NCI-H1694 (cell line): ENCODE measurements at regions not wholly inside any gene's neighbourhood (a gene's known extent, or its start where the extent isn't known, plus 50 kb on each side); places are given as distances from the start of the nearest gene placed in this dataset.
A peak's percentile ranks its signal among the peaks of the same experiment; 100 is the strongest.
"Not testable (repeated sequence)": the region's sequence is repeated elsewhere in the genome, so short reads cannot be mapped to it uniquely, and the experiment has no call there.

Experiments
- DNase-seq: peaks from one replicate; lab custom pipeline; 2025; lab: John Stamatoyannopoulos, UW

- DNase-seq = peak; percentile 1
These were observed 159.5 kb downstream of the PLK2 start for GRCh38 chr5:58300346-58300895.

DNA sequence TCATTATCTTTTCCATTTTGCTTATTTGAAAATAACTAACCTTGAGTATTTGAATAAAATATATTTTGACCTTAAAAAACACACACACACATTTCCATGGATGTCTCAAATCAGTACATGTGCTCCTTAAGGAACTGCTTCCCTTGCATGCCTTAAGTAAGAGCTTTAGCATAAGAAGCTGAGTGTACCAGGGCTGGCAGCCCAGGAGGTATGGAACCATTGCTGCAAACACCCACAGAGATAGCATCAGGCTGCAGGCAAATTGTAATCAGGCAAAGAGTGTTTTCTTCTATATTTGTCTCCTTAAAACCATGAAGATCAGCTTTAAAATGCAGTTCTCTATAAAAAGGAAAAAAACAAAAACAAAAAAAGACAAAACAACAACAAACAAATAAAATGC is 160.6 kb downstream of the PLK2 start:
- no peak for DNase-seq

- no peak for DNase-seq
These were observed 165.1 kb downstream of the PLK2 start for GRCh38 chr5:58294598-58295305.

- DNase-seq = not testable (repeated sequence)
These were observed 171.6 kb downstream of the PLK2 start for GRCh38 chr5:58288275-58288674.

- DNase-seq = no peak
These were observed 173.1 kb downstream of the PLK2 start for GRCh38 chr5:58286741-58287140.

GRCh38 chr5:58285900-58286299 is 174.0 kb downstream of the PLK2 start:
- DNase-seq = no peak

DNA sequence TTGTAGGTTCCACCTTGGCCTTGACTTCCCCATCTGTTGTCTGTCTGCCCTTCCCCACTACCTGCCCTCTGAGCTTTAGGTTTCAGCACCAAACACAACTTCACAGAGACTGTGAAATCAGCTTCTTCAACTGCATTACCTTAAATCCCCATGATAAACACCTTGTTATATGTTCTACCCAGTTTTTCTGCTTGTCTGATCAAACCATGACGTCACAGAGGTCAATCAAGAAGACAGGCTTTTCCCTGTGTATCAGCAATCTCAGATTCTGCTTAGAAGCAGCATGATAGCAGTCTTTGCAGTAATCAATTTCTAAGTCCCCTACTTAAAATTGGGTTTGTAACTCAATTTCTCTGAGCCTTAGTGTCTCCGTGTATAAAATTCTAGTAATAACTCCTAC is 175.0 kb downstream of the PLK2 start:
- DNase-seq = no peak

GRCh38 chr5:58281189-58281588 is 178.7 kb downstream of the PLK2 start:
- no peak for DNase-seq

DNA sequence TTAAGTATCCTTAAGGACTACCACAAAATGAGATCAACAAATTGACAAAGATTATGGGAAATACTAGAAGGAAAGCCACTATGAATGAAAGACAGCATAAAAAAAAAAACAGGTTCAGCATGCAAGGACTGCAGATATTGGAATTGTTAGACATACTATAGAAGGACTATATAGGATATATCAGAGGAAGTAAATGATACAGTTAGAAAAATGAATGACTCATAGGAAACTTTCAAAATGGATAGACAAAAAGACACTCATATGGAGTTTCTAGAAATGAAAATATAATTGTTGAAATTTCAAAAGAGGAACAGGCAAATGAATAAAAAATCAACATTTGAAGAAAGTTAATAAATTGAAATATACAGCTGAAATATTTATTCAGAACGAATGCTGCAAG is 180.6 kb downstream of the PLK2 start:
- no peak for DNase-seq

DNA sequence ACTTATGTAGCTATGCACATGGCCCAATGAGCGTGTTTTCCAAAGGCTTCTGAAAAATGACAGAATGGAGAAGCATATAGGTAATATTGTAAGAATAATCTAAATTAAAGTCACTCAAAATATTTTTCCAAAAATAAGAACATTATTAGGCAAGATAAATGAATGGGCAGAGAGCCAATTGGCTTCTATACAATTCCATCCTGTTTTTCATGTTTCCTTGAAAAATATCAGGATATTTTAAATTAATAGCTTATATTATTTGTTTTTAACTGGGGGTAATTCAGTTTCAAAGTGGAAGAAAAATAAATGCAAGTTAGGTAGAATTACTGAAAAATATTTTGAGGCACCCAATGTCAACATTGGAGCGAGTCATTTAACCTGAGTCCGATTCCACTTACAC is 183.5 kb downstream of the PLK2 start:
- DNase-seq = no peak

DNA sequence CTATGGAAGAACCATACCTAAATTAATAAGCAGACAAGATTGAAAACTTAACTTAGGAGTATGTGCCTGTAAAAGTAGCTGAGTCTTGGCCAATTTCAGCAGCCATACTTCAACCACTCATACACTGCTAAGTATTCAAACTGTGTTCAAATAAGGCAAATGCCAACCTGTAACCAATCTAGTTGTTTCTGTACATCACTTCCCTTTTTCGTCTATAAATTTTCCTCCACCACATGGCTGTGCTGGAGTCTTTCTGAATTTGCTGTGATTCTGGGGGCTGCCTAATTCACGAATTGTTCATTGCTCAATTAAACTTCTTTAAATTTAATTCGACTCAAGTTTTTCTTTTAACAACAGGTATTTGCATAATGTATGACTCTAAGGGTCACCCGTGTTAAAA is 184.4 kb downstream of the PLK2 start:
- no peak for DNase-seq

DNA sequence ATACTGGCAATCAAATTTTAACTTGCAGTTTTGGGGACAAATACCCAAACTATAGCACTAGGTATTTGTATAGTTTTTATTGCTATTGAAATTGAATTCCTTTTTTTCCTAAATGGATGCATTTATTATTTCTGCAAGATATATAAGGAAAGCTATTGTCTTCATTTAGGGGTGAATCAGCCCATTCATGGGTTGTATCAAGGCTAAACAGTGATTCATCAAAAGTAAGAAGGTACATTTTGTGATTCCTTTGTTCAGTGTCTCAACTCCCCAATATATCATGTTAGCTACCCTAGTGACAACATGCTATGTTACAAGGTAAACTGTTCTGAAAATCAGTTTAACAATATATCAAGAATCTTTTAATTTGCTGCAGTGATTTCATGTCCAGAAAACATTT is 185.7 kb downstream of the PLK2 start:
- DNase-seq = no peak

DNA sequence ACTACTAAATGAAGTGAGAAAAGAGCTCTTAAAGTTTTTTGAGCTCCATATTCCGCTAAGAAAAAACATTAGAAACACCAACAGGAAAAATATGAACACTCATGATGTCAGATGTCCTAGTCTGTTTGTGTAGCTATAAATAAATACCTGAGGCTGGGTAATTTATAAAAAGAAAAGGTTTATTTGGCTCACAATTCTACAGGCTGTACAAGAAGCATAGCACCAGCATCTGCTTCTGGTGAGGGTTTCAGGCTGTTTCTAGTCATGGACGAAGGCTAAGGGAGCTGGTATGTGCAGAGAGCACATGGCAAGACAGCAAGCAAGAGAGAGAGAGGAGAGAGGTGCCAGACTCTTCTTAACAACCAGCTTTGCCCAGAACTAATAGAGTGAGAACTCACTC is 186.2 kb downstream of the PLK2 start:
- no peak for DNase-seq

DNA sequence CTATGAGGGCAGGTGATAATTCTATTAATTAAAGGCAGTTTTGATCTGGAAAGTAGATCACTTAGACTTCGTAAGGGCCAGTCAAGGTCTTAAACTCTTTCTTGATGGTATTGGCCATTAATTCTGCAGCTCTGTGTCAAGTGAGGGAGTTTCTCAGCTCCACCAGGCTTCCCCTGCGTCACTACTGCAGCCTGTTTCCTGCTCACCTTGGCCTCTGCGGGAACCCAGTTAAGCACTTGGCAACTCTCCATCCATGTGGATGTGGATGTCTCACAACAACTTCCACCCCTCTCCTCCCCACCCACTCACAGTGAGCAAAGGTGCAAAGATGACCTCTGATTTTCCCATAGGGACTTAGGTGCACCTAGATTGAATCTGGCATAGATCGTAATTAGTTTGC is 191.6 kb downstream of the PLK2 start:
- no peak for DNase-seq

GRCh38 chr5:58266402-58266801 is 193.5 kb downstream of the PLK2 start:
- DNase-seq = no peak

GRCh38 chr5:58265246-58265930 is 194.5 kb downstream of the PLK2 start:
- DNase-seq = no peak

GRCh38 chr5:58264276-58264675 is 195.6 kb downstream of the PLK2 start:
- DNase-seq = no peak

GRCh38 chr5:58263296-58263695 is 196.6 kb downstream of the PLK2 start:
- no peak for DNase-seq

- DNase-seq = no peak
These were observed 197.7 kb downstream of the PLK2 start for GRCh38 chr5:58262226-58262625.

DNA sequence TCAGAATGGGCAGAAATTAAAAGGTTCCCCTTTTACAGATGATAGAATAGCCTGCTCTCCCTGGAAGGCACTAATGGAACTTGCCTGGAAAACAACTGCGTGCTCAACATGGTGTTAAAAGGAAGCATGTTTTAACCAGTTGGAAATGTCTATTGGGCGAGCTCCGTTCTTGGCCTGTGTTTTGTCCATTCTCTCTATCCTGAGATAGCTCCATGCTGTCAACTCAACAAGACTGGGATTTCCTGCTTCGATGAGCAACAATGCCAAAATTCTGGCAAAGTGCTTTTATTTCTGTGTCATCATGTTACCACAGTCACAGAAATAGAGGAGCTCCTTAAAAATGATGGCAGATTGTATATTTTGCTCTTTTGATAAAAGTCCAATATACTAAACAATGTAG is 198.3 kb downstream of the PLK2 start:
- no peak for DNase-seq

DNA sequence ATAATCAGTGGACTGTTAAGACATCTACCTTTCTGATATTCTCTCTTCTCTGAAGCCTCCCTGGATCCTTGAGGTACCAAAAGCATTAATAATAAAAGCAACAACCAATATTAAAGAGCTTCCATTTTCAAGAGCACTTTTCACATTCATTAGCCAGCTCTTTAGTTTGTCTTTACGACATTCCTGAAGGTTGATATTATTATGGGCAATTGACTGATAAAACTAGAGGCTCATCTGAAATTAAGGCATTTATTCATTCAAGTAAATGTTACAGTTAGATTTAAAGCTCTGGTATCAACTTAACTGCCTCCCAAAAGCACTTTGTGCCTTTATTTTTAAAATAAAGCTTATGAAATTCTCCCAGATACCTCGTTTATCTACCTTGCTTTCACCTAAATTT is 199.6 kb downstream of the PLK2 start:
- no peak for DNase-seq

GRCh38 chr5:58259685-58260152 is 200.2 kb downstream of the PLK2 start:
- DNase-seq = no peak

- no peak for DNase-seq
These were observed 200.8 kb downstream of the PLK2 start for GRCh38 chr5:58258984-58259684.
